ENCODE measurements at regions not wholly inside any gene's neighbourhood (a gene's known extent, or its start where the extent isn't known, plus 50 kb on each side); places are given as distances from the start of the nearest gene placed in this dataset.

DNA sequence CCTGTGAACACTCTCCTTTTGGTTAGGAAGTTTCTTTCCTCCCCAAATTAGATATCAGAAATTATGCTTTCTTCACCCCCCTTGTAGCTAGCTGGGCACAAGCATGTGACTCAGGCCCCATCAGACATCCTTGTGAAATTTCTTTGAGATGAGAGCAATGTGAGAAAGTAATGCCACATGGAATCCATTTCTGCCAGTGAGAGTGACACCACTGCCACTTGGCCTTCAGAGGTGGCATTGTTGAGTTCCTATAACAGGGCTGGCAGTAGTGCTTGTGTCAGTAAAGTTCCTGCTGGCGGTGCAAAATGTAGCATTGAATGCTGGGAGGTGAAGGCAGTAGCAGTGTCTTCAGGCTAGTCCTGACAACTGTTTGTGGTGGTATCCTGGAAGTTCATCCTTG is 80.7 kb upstream of the ZNF280D start:
- intact Hi-C loops (cut with DNase I) = loop anchor here in 2 of 10 donors (5.0 to 10.0 kb wide), 2 partner anchors 79 to 82 kb away; partner anchors contain the start of gene ZNF280D (in 2 of the 2)
- TF ChIP-seq POLR2A (IDR thresholded peaks at IDR 0.05) (no peak), CTCF (IDR thresholded peaks at IDR 0.05) (no peak)
- WGBS, 4 donors = 0% methylated on average over 1 of the region's 1 CpG
- Histone ChIP-seq H3K27ac (peak overlapping the region in 2 of 12 donors; percentile 19 to 30), H3K4me1 (peaks cover 0 to 45% (median 20%) of the 10 kb centered on the region in 12 donors), H3K4me3 (no peak overlapping the region), H3K27me3 (no peaks in the 10 kb centered on the region), H3K36me3 (no peaks in the 10 kb centered on the region), H3K9me3 (peaks cover 0 to under 1% (median 0%) of the 10 kb centered on the region in 12 donors)
- DNase-seq (no peak), ATAC-seq (peak in 3 of 4 donors; percentile 21 to 72 (median 64))

GRCh38 chr15:56812961-56813360 is 79.7 kb upstream of the ZNF280D start:
- H3K4me1 ChIP-seq = peaks cover 0 to 45% (median 20%) of the 10 kb centered on the region in 12 donors
- ATAC-seq = no peak
- peaks cover 0 to 11% (median 4%) of the 10 kb centered on the region in 12 donors for H3K9me3 ChIP-seq
- no peaks in the 10 kb centered on the region for H3K36me3 ChIP-seq
- TF ChIP-seq POLR2A (IDR thresholded peaks at IDR 0.05) = no peak
- no peak for TF ChIP-seq CTCF (IDR thresholded peaks at IDR 0.05)
- H3K27me3 ChIP-seq = no peaks in the 10 kb centered on the region
- peak overlapping the region in 6 of 12 donors; percentile 13 to 74 (median 47) for H3K27ac ChIP-seq
- no peak overlapping the region for H3K4me3 ChIP-seq
- no peak for DNase-seq
- intact Hi-C loops (cut with DNase I) = loop anchor here in 2 of 10 donors (5.0 to 10.0 kb wide), 2 partner anchors 78 to 81 kb away; partner anchors contain the start of gene ZNF280D (in 2 of the 2)

GRCh38 chr15:56812221-56812620 is 78.9 kb upstream of the ZNF280D start:
- DNase-seq (no peak), ATAC-seq (peak in 3 of 4 donors; percentile 30 to 49 (median 36))
- no peak overlapping the region for H3K4me3 ChIP-seq
- no peaks in the 10 kb centered on the region for H3K27me3 ChIP-seq
- intact Hi-C loops (cut with DNase I) = loop anchor here in 2 of 10 donors (5.0 to 10.0 kb wide), 2 partner anchors 77 to 80 kb away; partner anchors contain the start of gene ZNF280D (in 2 of the 2)
- no peaks in the 10 kb centered on the region for H3K36me3 ChIP-seq
- TF ChIP-seq POLR2A (IDR thresholded peaks at IDR 0.05) (no peak), CTCF (IDR thresholded peaks at IDR 0.05) (no peak)
- H3K9me3 ChIP-seq = peaks cover 0 to 19% (median 10%) of the 10 kb centered on the region in 12 donors
- peaks cover 0 to 39% (median 17%) of the 10 kb centered on the region in 12 donors for H3K4me1 ChIP-seq
- WGBS, 4 donors = 13 to 34% (median 27%) methylated on average over 3 of the region's 3 CpGs
- peak overlapping the region in 9 of 12 donors; percentile 6 to 74 (median 38) for H3K27ac ChIP-seq

DNA sequence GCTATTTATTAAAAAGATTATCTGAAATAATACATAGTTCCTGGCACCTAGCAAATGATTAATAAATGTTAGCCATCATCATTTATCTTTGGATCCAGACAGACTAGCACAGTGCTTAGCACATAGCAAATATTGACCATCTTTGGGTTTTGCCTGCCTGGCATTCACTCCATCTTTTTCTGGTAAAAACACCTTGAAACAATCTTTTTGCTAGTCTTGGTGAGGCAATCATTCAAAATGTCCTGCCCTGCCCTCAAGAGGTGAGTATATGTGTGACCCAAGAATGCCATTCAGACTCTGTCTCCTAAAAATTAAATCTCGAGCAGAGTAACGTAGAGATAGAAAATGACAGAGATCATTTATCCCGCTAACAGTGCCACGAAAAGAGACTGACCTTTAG is 78.3 kb upstream of the ZNF280D start:
- H3K36me3 ChIP-seq = no peaks in the 10 kb centered on the region

More for the DNA sequence above, 78.3 kb upstream of the ZNF280D start:
- WGBS, 4 donors = 60 to 87% (median 71%) methylated on average over 4 of the region's 4 CpGs
- DNase-seq = no peak
- Histone ChIP-seq H3K27ac (peak overlapping the region in 6 of 12 donors; percentile 26 to 74 (median 47)), H3K27me3 (no peaks in the 10 kb centered on the region), H3K9me3 (peaks cover 0 to 20% (median 10%) of the 10 kb centered on the region in 12 donors), H3K4me1 (peaks cover 0 to 33% (median 11%) of the 10 kb centered on the region in 12 donors), H3K4me3 (no peak overlapping the region)
- intact Hi-C loops (cut with DNase I) = loop anchor here in 2 of 10 donors (5.0 to 10.0 kb wide), 2 partner anchors 77 to 79 kb away; partner anchors contain the start of gene ZNF280D (in 2 of the 2)
- no peak for TF ChIP-seq CTCF (IDR thresholded peaks at IDR 0.05)
- no peak for TF ChIP-seq POLR2A (IDR thresholded peaks at IDR 0.05)
- no peak for ATAC-seq
